ENCODE measurements at regions not wholly inside any gene's neighbourhood (a gene's known extent, or its start where the extent isn't known, plus 50 kb on each side); places are given as distances from the start of the nearest gene placed in this dataset.
A peak's percentile ranks its signal among the peaks of the same experiment; 100 is the strongest.

- DNase-seq, result peak in 1 of 2 donors; percentile 33
- Mint-ChIP-seq H3K27me3 (peaks cover 8% of the 10 kb centered on the region), H3K9me3 (peaks cover 0 to 9% of the 10 kb centered on the region in 2 donors), H3K27ac (no peak overlapping the region), H3K4me3 (no peak overlapping the region), H3K4me1 (no peaks in the 10 kb centered on the region)
- ATAC-seq, result peak; percentile 85
These were observed 175.7 kb upstream of the GSC start for GRCh38 chr14:94945615-94946014.

GRCh38 chr14:94944636-94945258 lies 174.8 kb upstream of the GSC start:
- Mint-ChIP-seq H3K4me3 (no peak overlapping the region), H3K9me3 (peaks cover 0 to 9% of the 10 kb centered on the region in 2 donors), H3K27ac (no peak overlapping the region), H3K4me1 (no peaks in the 10 kb centered on the region), H3K27me3 (peaks cover 4% of the 10 kb centered on the region)
- DNase-seq, result no peak
- peak; percentile 37 for ATAC-seq

- Mint-ChIP-seq H3K27ac (no peak overlapping the region), H3K4me1 (no peaks in the 10 kb centered on the region), H3K4me3 (no peak overlapping the region), H3K27me3 (no peaks in the 10 kb centered on the region), H3K9me3 (peaks cover 0 to 4% of the 10 kb centered on the region in 2 donors)
- DNase-seq, result no peak
- no peak for ATAC-seq
These were observed 172.7 kb upstream of the GSC start for GRCh38 chr14:94942601-94943000.

GRCh38 chr14:94941311-94941710 lies 171.4 kb upstream of the GSC start:
- ATAC-seq, result no peak
- H3K9me3 Mint-ChIP-seq, result no peaks in the 10 kb centered on the region
- H3K4me1 Mint-ChIP-seq, result no peaks in the 10 kb centered on the region
- H3K4me3 Mint-ChIP-seq, result no peak overlapping the region
- no peak for DNase-seq
- H3K27me3 Mint-ChIP-seq, result no peaks in the 10 kb centered on the region
- no peak overlapping the region for H3K27ac Mint-ChIP-seq

- Mint-ChIP-seq H3K9me3 (no peaks in the 10 kb centered on the region), H3K27me3 (no peaks in the 10 kb centered on the region), H3K27ac (no peak overlapping the region), H3K4me3 (no peak overlapping the region), H3K4me1 (no peaks in the 10 kb centered on the region)
- no peak for ATAC-seq
- DNase-seq, result no peak
These were observed 170.5 kb upstream of the GSC start for GRCh38 chr14:94940263-94940993.

GRCh38 chr14:94938016-94938415 lies 168.1 kb upstream of the GSC start:
- DNase-seq (no peak), ATAC-seq (no peak)
- Mint-ChIP-seq H3K4me1 (no peaks in the 10 kb centered on the region), H3K4me3 (no peak overlapping the region), H3K27ac (no peak overlapping the region), H3K9me3 (no peaks in the 10 kb centered on the region), H3K27me3 (no peaks in the 10 kb centered on the region)

GRCh38 chr14:94936901-94937685 lies 167.2 kb upstream of the GSC start:
- H3K27ac Mint-ChIP-seq, result no peak overlapping the region
- H3K4me3 Mint-ChIP-seq, result no peak overlapping the region
- no peaks in the 10 kb centered on the region for H3K4me1 Mint-ChIP-seq
- ATAC-seq (no peak), DNase-seq (no peak)
- no peaks in the 10 kb centered on the region for H3K9me3 Mint-ChIP-seq
- no peaks in the 10 kb centered on the region for H3K27me3 Mint-ChIP-seq

GRCh38 chr14:94936401-94936892 lies 166.5 kb upstream of the GSC start:
- H3K4me1 Mint-ChIP-seq, result no peaks in the 10 kb centered on the region
- ATAC-seq (no peak), DNase-seq (no peak)
- H3K27me3 Mint-ChIP-seq, result no peaks in the 10 kb centered on the region
- no peak overlapping the region for H3K4me3 Mint-ChIP-seq
- H3K9me3 Mint-ChIP-seq, result no peaks in the 10 kb centered on the region
- no peak overlapping the region for H3K27ac Mint-ChIP-seq

- Mint-ChIP-seq H3K4me3 (no peak overlapping the region), H3K9me3 (no peaks in the 10 kb centered on the region), H3K27me3 (no peaks in the 10 kb centered on the region), H3K27ac (no peak overlapping the region), H3K4me1 (no peaks in the 10 kb centered on the region)
- DNase-seq, result no peak
- ATAC-seq, result no peak
These were observed 165.9 kb upstream of the GSC start for GRCh38 chr14:94935706-94936300.

GRCh38 chr14:94934276-94934810 lies 164.4 kb upstream of the GSC start:
- no peak overlapping the region for H3K4me3 Mint-ChIP-seq
- no peak overlapping the region for H3K27ac Mint-ChIP-seq

GRCh38 chr14:94933486-94933885 lies 163.6 kb upstream of the GSC start:
- H3K9me3 Mint-ChIP-seq, result no peaks in the 10 kb centered on the region
- DNase-seq, result no peak
- no peak overlapping the region for H3K4me3 Mint-ChIP-seq
- no peak overlapping the region for H3K27ac Mint-ChIP-seq
- no peaks in the 10 kb centered on the region for H3K27me3 Mint-ChIP-seq
- no peak for ATAC-seq
- H3K4me1 Mint-ChIP-seq, result no peaks in the 10 kb centered on the region

More at GRCh38 chr14:94934276-94934810, 164.4 kb upstream of the GSC start:
- DNase-seq (no peak), ATAC-seq (no peak)
- Mint-ChIP-seq H3K4me1 (no peaks in the 10 kb centered on the region), H3K9me3 (no peaks in the 10 kb centered on the region), H3K27me3 (no peaks in the 10 kb centered on the region)

- no peak overlapping the region for H3K4me3 Mint-ChIP-seq
- no peak for DNase-seq
These were observed 162.7 kb upstream of the GSC start for GRCh38 chr14:94932589-94932988.

GRCh38 chr14:94930690-94931089 lies 160.8 kb upstream of the GSC start:
- Mint-ChIP-seq H3K27me3 (no peaks in the 10 kb centered on the region), H3K4me1 (no peaks in the 10 kb centered on the region), H3K4me3 (no peak overlapping the region), H3K27ac (no peak overlapping the region), H3K9me3 (peaks cover 0 to 7% of the 10 kb centered on the region in 2 donors)
- ATAC-seq (no peak), DNase-seq (no peak)

More at GRCh38 chr14:94932589-94932988, 162.7 kb upstream of the GSC start:
- Mint-ChIP-seq H3K27ac (no peak overlapping the region), H3K4me1 (no peaks in the 10 kb centered on the region), H3K9me3 (no peaks in the 10 kb centered on the region), H3K27me3 (no peaks in the 10 kb centered on the region)
- no peak for ATAC-seq

- Mint-ChIP-seq H3K4me3 (no peak overlapping the region), H3K4me1 (no peaks in the 10 kb centered on the region), H3K9me3 (peaks cover 0 to 8% of the 10 kb centered on the region in 2 donors), H3K27ac (no peak overlapping the region), H3K27me3 (no peaks in the 10 kb centered on the region)
- no peak for ATAC-seq
- DNase-seq, result no peak
These were observed 159.4 kb upstream of the GSC start for GRCh38 chr14:94929354-94929753.

- Mint-ChIP-seq H3K27ac (no peak overlapping the region), H3K27me3 (no peaks in the 10 kb centered on the region), H3K4me3 (no peak overlapping the region), H3K4me1 (no peaks in the 10 kb centered on the region), H3K9me3 (peaks cover 0 to 8% of the 10 kb centered on the region in 2 donors)
- ATAC-seq (no peak), DNase-seq (no peak)
These were observed 156.3 kb upstream of the GSC start for GRCh38 chr14:94926176-94926575.

Data from stimulated activated naive CD8-positive, alpha-beta T cell treated with anti-CD3 and anti-CD28 coated beads, Interleukin-15, amount 100 ng/mL, for 72 hours (primary cell).